ENCODE measurements at regions not wholly inside any gene's neighbourhood (a gene's known extent, or its start where the extent isn't known, plus 50 kb on each side); places are given as distances from the start of the nearest gene placed in this dataset.

GRCh38 chr3:30297112-30297511 lies 309.3 kb upstream of the TGFBR2 start:
- TF ChIP-seq CTCF (IDR thresholded peaks at IDR 0.05) (no peak), POLR2AphosphoS5 (IDR thresholded peaks at IDR 0.05; ENCODE audit: insufficient read depth in 1 of 2, low read depth in 1 of 2) (no peak), POLR2A (IDR thresholded peaks at IDR 0.05) (no peak)
